ENCODE measurements at regions not wholly inside any gene's neighbourhood (a gene's known extent, or its start where the extent isn't known, plus 50 kb on each side); places are given as distances from the start of the nearest gene placed in this dataset.

DNA sequence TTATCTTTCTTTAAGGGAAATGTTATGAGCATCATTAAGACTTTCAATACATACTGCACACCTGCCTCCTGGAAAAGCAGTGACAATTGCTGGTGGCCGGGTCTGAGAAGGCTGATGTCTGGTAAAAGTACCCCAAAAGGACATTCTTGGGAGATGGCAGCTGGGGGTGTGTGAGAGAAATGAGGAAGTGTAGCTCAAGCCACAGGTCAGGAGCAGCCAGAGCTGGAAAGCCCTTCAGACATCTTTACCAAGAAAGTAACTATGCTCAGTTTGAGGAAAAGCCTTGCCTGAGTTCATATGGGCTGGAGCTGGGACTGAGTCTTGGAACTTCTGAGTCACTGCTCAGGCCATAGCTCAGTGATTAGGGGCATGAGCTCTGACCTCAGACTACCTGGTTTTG lies 94.7 kb upstream of the N4BP1 start:
- no peak for TF ChIP-seq NR2F2 (IDR thresholded peaks at IDR 0.05)
- TF ChIP-seq REST (IDR thresholded peaks at IDR 0.05), result no peak
